HUES64 (cell line): ENCODE measurements at regions not wholly inside any gene's neighbourhood (a gene's known extent, or its start where the extent isn't known, plus 50 kb on each side); places are given as distances from the start of the nearest gene placed in this dataset.

Experiments used
- H3K27ac ChIP-seq: 2 replicates; pipeline ENCODE4 v1.7.0; 2013; ENCODE audit warnings: low read depth, low read length, inconsistent platforms
- H3K27me3 ChIP-seq: 2 replicates; pipeline ENCODE4 v1.6.1; 2013; ENCODE audit warnings: mild to moderate bottlenecking, low read length; ENCODE audit not compliant: insufficient read depth
- H3K36me3 ChIP-seq: 2 replicates; pipeline ENCODE4 v1.6.1; 2013; ENCODE audit warnings: mild to moderate bottlenecking, low read length; ENCODE audit not compliant: insufficient read depth
- H3K4me1 ChIP-seq: 2 replicates; pipeline ENCODE4 v1.6.1; 2013; ENCODE audit warnings: mild to moderate bottlenecking, low read length, moderate library complexity; ENCODE audit not compliant: insufficient read depth
- H3K4me3 ChIP-seq: 2 replicates; pipeline ENCODE4 v1.5.1; 2013; ENCODE audit warnings: mild to moderate bottlenecking, low read length, moderate library complexity
- H3K9ac ChIP-seq: 2 replicates; pipeline ENCODE4 v1.6.1; 2013; ENCODE audit warnings: mild to moderate bottlenecking, low read depth, low read length
- H3K9me3 ChIP-seq: 2 replicates; pipeline ENCODE4 v1.6.1; 2013; ENCODE audit warnings: low read depth, low read length; ENCODE audit not compliant: insufficient read depth
- WGBS: fragments of 150-250, 120-280 bp; methylation state at CpG from one replicate; pipeline ENCODE4 v1.1.7; 2013; ENCODE audit warnings: missing lambda C conversion rate; 5-methylcytosine and 5-hydroxymethylcytosine counted together

- Histone ChIP-seq H3K27ac (no peak overlapping the region), H3K9me3 (no peaks in the 10 kb centered on the region), H3K4me1 (no peaks in the 10 kb centered on the region), H3K9ac (no peak overlapping the region), H3K27me3 (no peaks in the 10 kb centered on the region), H3K4me3 (no peak overlapping the region), H3K36me3 (no peaks in the 10 kb centered on the region)
- 92% methylated on average over 2 of the region's 2 CpGs for WGBS
These were observed 54.2 kb upstream of the RBMS3 start for GRCh38 chr3:29226706-29227105.

DNA sequence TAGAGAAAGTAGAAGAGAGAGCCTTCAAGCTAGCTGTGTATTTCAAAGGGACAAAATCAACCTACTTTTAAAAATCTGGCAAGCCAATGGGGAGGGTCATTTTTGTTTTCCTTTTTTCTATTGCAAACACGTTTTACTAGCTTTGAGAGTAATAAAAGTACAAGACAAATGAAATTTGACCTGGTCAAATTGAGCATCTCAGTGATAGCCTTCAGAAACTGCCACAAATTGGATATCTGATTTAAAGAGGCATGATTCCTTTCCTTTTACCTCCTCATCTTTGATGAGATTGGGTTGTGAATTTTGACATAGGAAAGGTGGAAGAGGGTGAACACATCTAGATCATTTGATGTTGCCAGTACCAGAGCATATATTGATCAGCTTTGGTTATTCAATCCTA, 53.6 kb upstream of the RBMS3 start:
- no peaks in the 10 kb centered on the region for H3K4me1 ChIP-seq
- H3K36me3 ChIP-seq = no peaks in the 10 kb centered on the region
- H3K9ac ChIP-seq = no peak overlapping the region
- no peak overlapping the region for H3K4me3 ChIP-seq
- H3K9me3 ChIP-seq = no peaks in the 10 kb centered on the region
- H3K27ac ChIP-seq = no peak overlapping the region
- H3K27me3 ChIP-seq = no peaks in the 10 kb centered on the region
- WGBS = 86% methylated on average over 1 of the region's 1 CpG
